Activated CD4-positive, CD25-positive, alpha-beta regulatory T cell (primary cell): ENCODE measurements at regions not wholly inside any gene's neighbourhood (a gene's known extent, or its start where the extent isn't known, plus 50 kb on each side); places are given as distances from the start of the nearest gene placed in this dataset.

Experiments used
- DNase-seq, 4 experiments: peaks; one replicate each; lab custom pipeline; 2025; lab: John Stamatoyannopoulos, UW

- no peak for DNase-seq
Observed at GRCh38 chr14:49464885-49465284, 121.3 kb downstream of the RPS29 start.

GRCh38 chr14:49463146-49463545, 123.0 kb downstream of the RPS29 start:
- DNase-seq = no peak

GRCh38 chr14:49461529-49462401, 124.4 kb downstream of the RPS29 start:
- DNase-seq = peak; percentile 2 to 33 (median 12)

GRCh38 chr14:49460662-49461061, 125.5 kb downstream of the RPS29 start:
- DNase-seq = no peak

GRCh38 chr14:49456589-49456988, 129.6 kb downstream of the RPS29 start:
- no peak for DNase-seq

GRCh38 chr14:49451938-49452337, 134.2 kb downstream of the RPS29 start:
- DNase-seq = no peak

GRCh38 chr14:49449749-49450148, 136.4 kb downstream of the RPS29 start:
- no peak for DNase-seq

- DNase-seq = no peak
Observed at GRCh38 chr14:49447540-49448107, 138.6 kb downstream of the RPS29 start.

- no peak for DNase-seq
Observed at GRCh38 chr14:49446801-49447200, 139.4 kb downstream of the RPS29 start.

GRCh38 chr14:49438256-49438770, 147.9 kb downstream of the RPS29 start:
- no peak for DNase-seq

- DNase-seq = no peak
Observed at GRCh38 chr14:49428076-49428475, 158.1 kb downstream of the RPS29 start.

- DNase-seq = no peak
Observed at GRCh38 chr14:49427117-49427516, 159.1 kb downstream of the RPS29 start.

GRCh38 chr14:49425921-49426320, 160.3 kb downstream of the RPS29 start:
- no peak for DNase-seq

- DNase-seq = no peak
Observed at GRCh38 chr14:49424436-49425331, 161.5 kb downstream of the RPS29 start.

GRCh38 chr14:49420201-49420600, 166.0 kb downstream of the RPS29 start:
- DNase-seq = no peak

- DNase-seq = no peak
Observed at GRCh38 chr14:49418789-49419188, 167.4 kb downstream of the RPS29 start.

- DNase-seq = no peak
Observed at GRCh38 chr14:49417790-49418189, 168.4 kb downstream of the RPS29 start.

GRCh38 chr14:49408187-49408933, 177.8 kb downstream of the RPS29 start:
- no peak for DNase-seq

GRCh38 chr14:49405291-49405690, 180.9 kb downstream of the RPS29 start:
- no peak for DNase-seq

- no peak for DNase-seq
Observed at GRCh38 chr14:49401373-49401772, 184.8 kb downstream of the RPS29 start.

- no peak for DNase-seq
Observed at GRCh38 chr14:49396801-49397200, 189.4 kb downstream of the RPS29 start.

- no peak for DNase-seq
Observed at GRCh38 chr14:49381778-49382177, 204.4 kb downstream of the RPS29 start.
